HG02798 (cell line): ENCODE measurements at regions not wholly inside any gene's neighbourhood (a gene's known extent, or its start where the extent isn't known, plus 50 kb on each side); places are given as distances from the start of the nearest gene placed in this dataset.

ENCODE experiments used
- ATAC-seq: cut with Tn5 transposase; IDR thresholded peaks from one replicate; pipeline ENCODE4 v1.9.1; 2021; ENCODE audit warnings: mild to moderate bottlenecking; ENCODE audit not compliant: unreplicated experiment, poor library complexity

DNA sequence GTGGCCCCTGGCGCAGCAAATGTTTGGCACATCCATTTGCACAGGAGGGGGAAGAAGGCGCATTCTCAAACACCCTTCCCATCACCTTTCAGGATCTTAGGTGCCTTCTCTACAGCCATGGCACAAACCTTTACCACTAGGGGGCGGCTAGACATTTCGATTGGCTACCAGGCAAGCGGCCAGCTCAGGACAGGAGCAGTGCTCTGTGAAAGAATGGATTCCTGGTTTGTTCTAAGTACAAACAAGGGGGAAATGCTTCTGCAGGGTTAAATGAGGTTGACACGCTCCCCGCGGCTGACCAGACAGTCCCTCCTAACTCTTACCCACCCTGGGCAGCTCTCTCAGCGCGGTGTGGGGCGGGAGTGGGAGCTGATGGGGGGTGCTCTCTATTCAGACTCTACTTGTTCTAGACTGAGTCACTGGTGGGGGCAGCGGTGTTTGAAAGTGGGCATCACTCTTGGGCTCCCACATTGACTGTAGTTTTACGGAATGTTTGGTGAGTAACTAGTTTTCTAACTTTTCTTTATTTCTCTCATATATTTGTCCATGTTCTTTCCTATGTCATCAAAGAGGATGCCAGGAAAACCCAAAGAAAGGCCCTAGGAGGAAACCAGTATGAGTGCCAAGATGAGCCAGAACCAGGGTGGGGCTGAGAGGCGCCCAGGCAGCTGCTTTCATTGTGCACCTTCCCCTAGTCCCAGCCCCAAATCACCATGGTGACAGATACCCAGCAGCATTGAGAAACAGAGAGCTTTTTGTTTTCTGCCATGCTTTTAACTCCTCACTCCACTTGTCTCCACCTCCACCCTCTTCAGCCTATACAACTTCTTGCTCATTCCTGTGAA is 61.4 kb upstream of the GPR158 start:
- peak; percentile 94 for ATAC-seq

DNA sequence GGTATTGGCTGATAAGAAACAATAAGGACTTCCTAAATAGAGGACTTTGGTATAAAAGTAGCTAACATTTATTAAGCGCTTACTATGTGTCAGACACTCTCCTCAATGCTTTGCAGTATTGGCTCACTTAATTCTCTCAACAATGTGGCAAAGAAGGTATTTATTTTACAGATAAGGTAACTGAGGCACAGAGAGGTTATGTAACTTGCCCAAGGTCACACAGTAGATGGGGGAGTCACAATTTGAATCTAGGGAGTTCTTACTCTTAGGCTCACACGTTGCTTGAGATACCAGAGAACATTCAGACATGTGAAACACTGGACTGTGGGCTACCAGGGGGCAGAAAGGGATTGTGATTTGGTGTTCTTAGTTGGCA is 60.8 kb upstream of the GPR158 start:
- ATAC-seq: no peak

DNA sequence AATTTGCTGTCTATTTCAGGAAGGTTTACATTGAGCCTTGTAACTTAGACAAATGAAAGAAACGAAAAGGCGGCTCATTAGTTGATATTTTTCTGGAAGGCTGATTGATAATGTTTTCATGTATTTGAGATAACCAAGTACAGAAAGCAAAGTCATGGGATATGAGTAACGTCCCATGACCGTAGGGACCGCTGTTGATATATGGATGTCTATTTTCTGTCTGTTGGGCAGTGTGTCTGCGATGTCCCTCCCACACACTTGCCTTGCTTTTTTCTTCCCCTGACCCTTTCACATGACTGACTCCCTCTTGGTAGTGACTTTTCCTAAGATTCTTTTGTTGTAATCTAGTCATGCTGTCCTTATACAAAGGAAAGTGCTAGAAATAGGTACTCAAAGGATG is 57.0 kb upstream of the GPR158 start:
- ATAC-seq: no peak

DNA sequence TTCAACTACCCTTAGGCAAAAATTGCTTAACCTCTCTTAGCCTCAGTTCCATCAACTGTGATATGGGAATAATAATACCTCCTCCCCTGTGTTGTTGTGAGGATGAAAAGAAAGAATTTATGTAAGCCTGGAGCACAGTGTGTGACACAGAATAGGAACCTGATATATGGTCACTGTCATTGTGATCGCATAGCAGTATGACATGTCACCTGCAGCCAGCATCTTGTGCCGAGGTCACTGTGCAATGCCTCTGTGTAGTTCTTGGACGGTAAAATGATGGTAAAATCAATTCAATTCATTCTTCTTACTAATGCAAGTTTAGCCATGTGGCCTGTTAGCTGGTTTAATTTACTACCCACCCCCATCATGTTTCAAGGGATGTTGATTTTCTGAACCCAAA is 54.6 kb upstream of the GPR158 start:
- ATAC-seq: no peak
